Brain microvascular endothelial cell (primary cell): ENCODE measurements at regions not wholly inside any gene's neighbourhood (a gene's known extent, or its start where the extent isn't known, plus 50 kb on each side); places are given as distances from the start of the nearest gene placed in this dataset.
A peak's percentile ranks its signal among the peaks of the same experiment; 100 is the strongest.

Experiments
- DNase-seq: peaks from one replicate; pipeline ENCODE4 v3.0.0-alpha.2; 2020
- H3K27ac ChIP-seq: fragments of 250-450 bp; sonication (Bioruptor Pico); 2 replicates; pipeline ENCODE4 v1.5.1; 2020; ENCODE audit warnings: mild to moderate bottlenecking, moderate library complexity
- H3K27me3 ChIP-seq: fragments of 250-450 bp; sonication (Bioruptor Pico); replicated peaks from 2 replicates; pipeline ENCODE4 v1.5.1; 2020; ENCODE audit warnings: mild to moderate bottlenecking
- H3K36me3 ChIP-seq: fragments of 250-450 bp; sonication (Bioruptor Pico); replicated peaks from 2 replicates; pipeline ENCODE4 v1.5.1; 2020; ENCODE audit warnings: mild to moderate bottlenecking
- H3K4me3 ChIP-seq: 2 replicates; pipeline ENCODE4 v1.5.1; 2011; ENCODE audit warnings: low read depth, mild to moderate bottlenecking, control low read depth, low read length, moderate library complexity
- CTCF ChIP-seq: IDR thresholded peaks from 2 replicates; pipeline ENCODE4 v1.5.1; 2011; ENCODE audit warnings: low read depth, mild to moderate bottlenecking, moderate library complexity, low read length, control low read depth, inconsistent platforms; ENCODE audit errors: missing control alignments
- in situ Hi-C: cut with HindIII; loops from 2 replicates; pipeline ENCODE4 v1.10.0; 2017; ENCODE audit warnings: low sequenced_read_pairs, low pct_ligation_motif_present

- DNase-seq: no peak
- Histone ChIP-seq H3K27ac (no peak overlapping the region), H3K4me3 (no peak overlapping the region), H3K27me3 (no peaks in the 10 kb centered on the region), H3K36me3 (no peaks in the 10 kb centered on the region)
- in situ Hi-C loops: no loop called here
- TF ChIP-seq CTCF: no peak
These were observed 663.6 kb downstream of the IRS1 start for GRCh38 chr2:226135861-226136548.

- in situ Hi-C loops: no loop called here
- no peak overlapping the region for H3K27ac ChIP-seq
- no peaks in the 10 kb centered on the region for H3K27me3 ChIP-seq
- TF ChIP-seq CTCF: no peak
- H3K4me3 ChIP-seq: no peak overlapping the region
- no peaks in the 10 kb centered on the region for H3K36me3 ChIP-seq
- DNase-seq: no peak
These were observed 667.1 kb downstream of the IRS1 start for GRCh38 chr2:226132323-226133215.

- TF ChIP-seq CTCF: no peak
- in situ Hi-C loops: no loop called here
- no peak overlapping the region for H3K27ac ChIP-seq
- H3K4me3 ChIP-seq: no peak overlapping the region
- no peaks in the 10 kb centered on the region for H3K36me3 ChIP-seq
- H3K27me3 ChIP-seq: no peaks in the 10 kb centered on the region
- DNase-seq: no peak
These were observed 668.3 kb downstream of the IRS1 start for GRCh38 chr2:226131299-226131784.

- peak; percentile 13 for DNase-seq
- TF ChIP-seq CTCF: no peak
- no peak overlapping the region for H3K27ac ChIP-seq
- no peaks in the 10 kb centered on the region for H3K36me3 ChIP-seq
- no peaks in the 10 kb centered on the region for H3K27me3 ChIP-seq
- in situ Hi-C loops: no loop called here
- H3K4me3 ChIP-seq: no peak overlapping the region
These were observed 669.4 kb downstream of the IRS1 start for GRCh38 chr2:226130192-226130591.

GRCh38 chr2:226127682-226128081 is 671.9 kb downstream of the IRS1 start:
- Histone ChIP-seq H3K27ac (no peak overlapping the region), H3K27me3 (no peaks in the 10 kb centered on the region), H3K4me3 (no peak overlapping the region), H3K36me3 (no peaks in the 10 kb centered on the region)
- TF ChIP-seq CTCF: no peak
- no peak for DNase-seq
- in situ Hi-C loops: no loop called here
